ENCODE measurements at regions not wholly inside any gene's neighbourhood (a gene's known extent, or its start where the extent isn't known, plus 50 kb on each side); places are given as distances from the start of the nearest gene placed in this dataset.

GRCh38 chr7:121555558-121555957 lies 159.4 kb upstream of the FAM3C start:
- Histone ChIP-seq H3K27me3 (ENCODE audit: control insufficient read depth, insufficient read depth, low read length) (peaks cover 1% of the 10 kb centered on the region; the same call in 1 of the 2 replicates), H3K36me3 (ENCODE audit: control insufficient read depth, insufficient read depth, low read length) (0 out of 2 replicates have a peak, but pooled peaks cover 2% of the 10 kb centered on the region), H3K4me1 (ENCODE audit: control insufficient read depth, insufficient read depth, low read length) (no peaks in the 10 kb centered on the region), H3K4me3 (ENCODE audit: low read length) (no peak overlapping the region), H3K27ac (ENCODE audit: low read length) (no peak overlapping the region), H3K9me3 (ENCODE audit: control insufficient read depth, insufficient read depth, low read length) (no peaks in the 10 kb centered on the region)
- no peak for DNase-seq (ENCODE audit: low read depth, low spot score)
- no CpG with 5 or more reads among the region's 3 CpGs for WGBS (ENCODE audit: insufficient coverage, insufficient read length)

- Histone ChIP-seq H3K4me1 (ENCODE audit: control insufficient read depth, insufficient read depth, low read length) (no peaks in the 10 kb centered on the region), H3K27me3 (ENCODE audit: control insufficient read depth, insufficient read depth, low read length) (no peaks in the 10 kb centered on the region), H3K9me3 (ENCODE audit: control insufficient read depth, insufficient read depth, low read length) (no peaks in the 10 kb centered on the region; the same call in 1 of the 2 replicates), H3K4me3 (ENCODE audit: low read length) (no peak overlapping the region), H3K36me3 (ENCODE audit: control insufficient read depth, insufficient read depth, low read length) (peaks cover 2% of the 10 kb centered on the region; the same call in 1 of the 2 replicates), H3K27ac (ENCODE audit: low read length) (no peak overlapping the region)
- peak; percentile 22 for DNase-seq (ENCODE audit: low read depth, low spot score)
- no CpG with 5 or more reads among the region's 3 CpGs for WGBS (ENCODE audit: insufficient coverage, insufficient read length)
Measured at GRCh38 chr7:121547544-121548092, 151.5 kb upstream of the FAM3C start.

DNA sequence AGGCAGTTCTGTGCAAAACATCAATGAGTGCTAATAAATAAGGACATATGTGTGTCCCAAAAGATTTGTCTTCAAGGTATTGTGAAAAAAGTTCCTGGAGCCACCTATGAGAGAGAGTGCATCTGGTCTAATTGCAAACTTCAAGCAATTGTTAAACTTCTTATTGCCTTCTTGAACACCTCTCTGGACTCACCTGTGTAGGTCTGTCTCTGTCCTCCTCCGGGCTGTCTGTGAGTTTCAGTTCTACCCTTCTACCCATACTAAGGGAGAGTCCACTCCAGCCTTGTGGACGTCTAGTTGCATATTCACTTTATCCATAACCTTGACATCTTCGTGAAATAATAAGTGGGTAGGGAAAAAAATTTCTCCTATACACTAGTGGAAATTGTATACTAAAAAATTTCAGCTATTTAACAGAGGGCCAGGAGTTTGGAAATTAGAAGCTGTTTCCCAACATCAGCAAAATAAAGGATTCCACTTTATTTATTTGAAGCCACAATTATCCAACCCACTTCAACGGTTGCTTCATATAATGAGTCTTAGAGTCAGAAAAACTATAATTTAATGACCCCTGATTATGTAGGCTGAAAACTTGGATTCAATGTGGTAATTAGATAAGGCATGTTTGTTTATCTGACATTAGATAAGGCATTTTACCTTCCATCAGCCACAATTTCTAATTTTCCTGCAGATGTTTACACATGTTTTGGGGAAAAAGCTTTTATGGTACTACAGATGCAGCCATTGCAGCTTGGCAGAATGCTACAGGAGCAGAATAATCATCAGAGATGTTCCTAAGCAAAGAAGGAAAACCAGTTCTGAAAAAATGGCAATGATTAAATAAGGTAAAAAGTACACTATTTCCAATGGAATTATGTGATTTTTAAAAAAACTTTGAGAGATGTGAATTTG lies 150.8 kb upstream of the FAM3C start:
- H3K36me3 ChIP-seq (ENCODE audit: control insufficient read depth, insufficient read depth, low read length), result no peaks in the 10 kb centered on the region; the same call in 1 of the 2 replicates
- no peak overlapping the region for H3K27ac ChIP-seq (ENCODE audit: low read length)
- DNase-seq (ENCODE audit: low read depth, low spot score), result no peak
- no peaks in the 10 kb centered on the region for H3K4me1 ChIP-seq (ENCODE audit: control insufficient read depth, insufficient read depth, low read length)
- no peaks in the 10 kb centered on the region; the same call in 1 of the 2 replicates for H3K9me3 ChIP-seq (ENCODE audit: control insufficient read depth, insufficient read depth, low read length)
- H3K27me3 ChIP-seq (ENCODE audit: control insufficient read depth, insufficient read depth, low read length), result no peaks in the 10 kb centered on the region
- WGBS (ENCODE audit: insufficient coverage, insufficient read length), result no CpG with 5 or more reads among the region's 4 CpGs
- H3K4me3 ChIP-seq (ENCODE audit: low read length), result no peak overlapping the region

GRCh38 chr7:121545418-121545817 lies 149.3 kb upstream of the FAM3C start:
- no CpG with 5 or more reads among the region's 2 CpGs for WGBS (ENCODE audit: insufficient coverage, insufficient read length)
- H3K27ac ChIP-seq (ENCODE audit: low read length), result no peak overlapping the region
- no peak for DNase-seq (ENCODE audit: low read depth, low spot score)
- H3K27me3 ChIP-seq (ENCODE audit: control insufficient read depth, insufficient read depth, low read length), result no peaks in the 10 kb centered on the region
- H3K4me3 ChIP-seq (ENCODE audit: low read length), result no peak overlapping the region
- H3K36me3 ChIP-seq (ENCODE audit: control insufficient read depth, insufficient read depth, low read length), result no peaks in the 10 kb centered on the region; the same call in 1 of the 2 replicates
- no peaks in the 10 kb centered on the region; the same call in 1 of the 2 replicates for H3K9me3 ChIP-seq (ENCODE audit: control insufficient read depth, insufficient read depth, low read length)
- no peaks in the 10 kb centered on the region for H3K4me1 ChIP-seq (ENCODE audit: control insufficient read depth, insufficient read depth, low read length)

GRCh38 chr7:121544726-121545125 lies 148.6 kb upstream of the FAM3C start:
- Histone ChIP-seq H3K27ac (ENCODE audit: low read length) (no peak overlapping the region), H3K4me3 (ENCODE audit: low read length) (no peak overlapping the region), H3K27me3 (ENCODE audit: control insufficient read depth, insufficient read depth, low read length) (no peaks in the 10 kb centered on the region), H3K36me3 (ENCODE audit: control insufficient read depth, insufficient read depth, low read length) (no peaks in the 10 kb centered on the region; the same call in 1 of the 2 replicates), H3K4me1 (ENCODE audit: control insufficient read depth, insufficient read depth, low read length) (no peaks in the 10 kb centered on the region), H3K9me3 (ENCODE audit: control insufficient read depth, insufficient read depth, low read length) (no peaks in the 10 kb centered on the region; the same call in 1 of the 2 replicates)
- WGBS (ENCODE audit: insufficient coverage, insufficient read length), result no CpG with 5 or more reads among the region's 2 CpGs
- no peak for DNase-seq (ENCODE audit: low read depth, low spot score)

GRCh38 chr7:121544238-121544637 lies 148.1 kb upstream of the FAM3C start:
- H3K9me3 ChIP-seq (ENCODE audit: control insufficient read depth, insufficient read depth, low read length), result no peaks in the 10 kb centered on the region; the same call in 1 of the 2 replicates
- no peaks in the 10 kb centered on the region for H3K27me3 ChIP-seq (ENCODE audit: control insufficient read depth, insufficient read depth, low read length)
- WGBS (ENCODE audit: insufficient coverage, insufficient read length), result no CpG with 5 or more reads among the region's 1 CpG
- DNase-seq (ENCODE audit: low read depth, low spot score), result no peak
- H3K27ac ChIP-seq (ENCODE audit: low read length), result no peak overlapping the region
- H3K36me3 ChIP-seq (ENCODE audit: control insufficient read depth, insufficient read depth, low read length), result no peaks in the 10 kb centered on the region; the same call in 1 of the 2 replicates
- H3K4me3 ChIP-seq (ENCODE audit: low read length), result no peak overlapping the region
- H3K4me1 ChIP-seq (ENCODE audit: control insufficient read depth, insufficient read depth, low read length), result no peaks in the 10 kb centered on the region

- H3K4me1 ChIP-seq (ENCODE audit: control insufficient read depth, insufficient read depth, low read length), result no peaks in the 10 kb centered on the region
- no peak for DNase-seq (ENCODE audit: low read depth, low spot score)
- H3K27me3 ChIP-seq (ENCODE audit: control insufficient read depth, insufficient read depth, low read length), result no peaks in the 10 kb centered on the region
- no peaks in the 10 kb centered on the region; the same call in 1 of the 2 replicates for H3K36me3 ChIP-seq (ENCODE audit: control insufficient read depth, insufficient read depth, low read length)
- H3K4me3 ChIP-seq (ENCODE audit: low read length), result no peak overlapping the region
- no peaks in the 10 kb centered on the region; the same call in 1 of the 2 replicates for H3K9me3 ChIP-seq (ENCODE audit: control insufficient read depth, insufficient read depth, low read length)
- no CpG with 5 or more reads among the region's 1 CpG for WGBS (ENCODE audit: insufficient coverage, insufficient read length)
- H3K27ac ChIP-seq (ENCODE audit: low read length), result no peak overlapping the region
Measured at GRCh38 chr7:121541457-121541856, 145.3 kb upstream of the FAM3C start.

- Histone ChIP-seq H3K4me3 (ENCODE audit: low read length) (no peak overlapping the region), H3K27ac (ENCODE audit: low read length) (no peak overlapping the region), H3K9me3 (ENCODE audit: control insufficient read depth, insufficient read depth, low read length) (no peaks in the 10 kb centered on the region; the same call in 1 of the 2 replicates), H3K4me1 (ENCODE audit: control insufficient read depth, insufficient read depth, low read length) (no peaks in the 10 kb centered on the region), H3K36me3 (ENCODE audit: control insufficient read depth, insufficient read depth, low read length) (no peaks in the 10 kb centered on the region; the same call in 1 of the 2 replicates), H3K27me3 (ENCODE audit: control insufficient read depth, insufficient read depth, low read length) (no peaks in the 10 kb centered on the region)
- no CpG with 5 or more reads among the region's 1 CpG for WGBS (ENCODE audit: insufficient coverage, insufficient read length)
- DNase-seq (ENCODE audit: low read depth, low spot score), result no peak
Measured at GRCh38 chr7:121540138-121540537, 144.0 kb upstream of the FAM3C start.

GRCh38 chr7:121537031-121537430 lies 140.9 kb upstream of the FAM3C start:
- WGBS (ENCODE audit: insufficient coverage, insufficient read length), result no CpG with 5 or more reads among the region's 1 CpG
- no peaks in the 10 kb centered on the region for H3K9me3 ChIP-seq (ENCODE audit: control insufficient read depth, insufficient read depth, low read length)
- H3K27me3 ChIP-seq (ENCODE audit: control insufficient read depth, insufficient read depth, low read length), result no peaks in the 10 kb centered on the region
- no peak overlapping the region for H3K27ac ChIP-seq (ENCODE audit: low read length)
- no peaks in the 10 kb centered on the region for H3K36me3 ChIP-seq (ENCODE audit: control insufficient read depth, insufficient read depth, low read length)
- no peak overlapping the region for H3K4me3 ChIP-seq (ENCODE audit: low read length)
- DNase-seq (ENCODE audit: low read depth, low spot score), result no peak
- H3K4me1 ChIP-seq (ENCODE audit: control insufficient read depth, insufficient read depth, low read length), result no peaks in the 10 kb centered on the region

GRCh38 chr7:121531175-121532070 lies 135.3 kb upstream of the FAM3C start:
- Histone ChIP-seq H3K9me3 (ENCODE audit: control insufficient read depth, insufficient read depth, low read length) (no peaks in the 10 kb centered on the region), H3K27ac (ENCODE audit: low read length) (no peak overlapping the region), H3K4me3 (ENCODE audit: low read length) (no peak overlapping the region), H3K4me1 (ENCODE audit: control insufficient read depth, insufficient read depth, low read length) (no peaks in the 10 kb centered on the region), H3K27me3 (ENCODE audit: control insufficient read depth, insufficient read depth, low read length) (no peaks in the 10 kb centered on the region), H3K36me3 (ENCODE audit: control insufficient read depth, insufficient read depth, low read length) (no peaks in the 10 kb centered on the region)
- DNase-seq (ENCODE audit: low read depth, low spot score), result no peak
- no CpG with 5 or more reads among the region's 10 CpGs for WGBS (ENCODE audit: insufficient coverage, insufficient read length)

All from iPS DF 6.9 (cell line).